ENCODE measurements at regions not wholly inside any gene's neighbourhood (a gene's known extent, or its start where the extent isn't known, plus 50 kb on each side); places are given as distances from the start of the nearest gene placed in this dataset.

- no peak overlapping the region for H3K4me3 ChIP-seq
- peaks cover 0 to 31% (median 3%) of the 10 kb centered on the region in 3 donors for H3K4me1 ChIP-seq
- no peaks in the 10 kb centered on the region for H3K27me3 ChIP-seq
- 62% methylated on average over 3 of the region's 3 CpGs for WGBS, 2 donors
- H3K36me3 ChIP-seq = peaks cover 0 to 9% (median 0%) of the 10 kb centered on the region in 3 donors
- H3K9me3 ChIP-seq = no peaks in the 10 kb centered on the region
- intact Hi-C loops (cut with DNase I) = no loop called here
- peak overlapping the region in 2 of 4 donors; percentile 37 to 40 for H3K27ac ChIP-seq
- no peak for TF ChIP-seq POLR2A (IDR thresholded peaks at IDR 0.05)
- TF ChIP-seq CTCF (IDR thresholded peaks at IDR 0.05) = no peak
- no peak for DNase-seq
Measured at GRCh38 chr1:232579958-232580941, 49.7 kb downstream of the SIPA1L2 start.

- H3K4me3 ChIP-seq = no peak overlapping the region
- peak overlapping the region in 2 of 4 donors; percentile 36 to 37 for H3K27ac ChIP-seq
- 33 to 38% methylated on average over 1 of the region's 1 CpG for WGBS, 2 donors
- intact Hi-C loops (cut with DNase I) = no loop called here
- H3K36me3 ChIP-seq = peaks cover 0 to 9% (median 0%) of the 10 kb centered on the region in 3 donors
- peaks cover 0 to 39% (median 8%) of the 10 kb centered on the region in 3 donors for H3K4me1 ChIP-seq
- TF ChIP-seq CTCF (IDR thresholded peaks at IDR 0.05) (no peak), POLR2A (IDR thresholded peaks at IDR 0.05) (no peak)
- H3K9me3 ChIP-seq = no peaks in the 10 kb centered on the region
- no peaks in the 10 kb centered on the region for H3K27me3 ChIP-seq
- DNase-seq = no peak
Measured at GRCh38 chr1:232579466-232579865, 50.5 kb downstream of the SIPA1L2 start.

GRCh38 chr1:232578651-232579195 is 51.2 kb downstream of the SIPA1L2 start:
- 47 to 55% methylated on average over 3 of the region's 3 CpGs for WGBS, 2 donors
- Histone ChIP-seq H3K4me1 (peaks cover 0 to 44% (median 8%) of the 10 kb centered on the region in 3 donors), H3K27me3 (no peaks in the 10 kb centered on the region), H3K36me3 (peaks cover 0 to 10% (median 0%) of the 10 kb centered on the region in 3 donors), H3K4me3 (no peak overlapping the region), H3K9me3 (no peaks in the 10 kb centered on the region), H3K27ac (peak overlapping the region in 2 of 4 donors; percentile 36 to 37)
- TF ChIP-seq POLR2A (IDR thresholded peaks at IDR 0.05) = no peak
- no peak for TF ChIP-seq CTCF (IDR thresholded peaks at IDR 0.05)
- intact Hi-C loops (cut with DNase I) = no loop called here
- no peak for DNase-seq

- 66 to 75% methylated on average over 2 of the region's 2 CpGs for WGBS, 2 donors
- no peak overlapping the region for H3K27ac ChIP-seq
- TF ChIP-seq POLR2A (IDR thresholded peaks at IDR 0.05) (no peak), CTCF (IDR thresholded peaks at IDR 0.05) (no peak)
- peaks cover 0 to 45% (median 8%) of the 10 kb centered on the region in 3 donors for H3K4me1 ChIP-seq
- H3K4me3 ChIP-seq = no peak overlapping the region
- H3K9me3 ChIP-seq = no peaks in the 10 kb centered on the region
- H3K36me3 ChIP-seq = peaks cover 0 to 19% (median 0%) of the 10 kb centered on the region in 3 donors
- H3K27me3 ChIP-seq = no peaks in the 10 kb centered on the region
- no peak for DNase-seq
- intact Hi-C loops (cut with DNase I) = no loop called here
Measured at GRCh38 chr1:232577772-232578171, 52.2 kb downstream of the SIPA1L2 start.

- DNase-seq = no peak
- 85% methylated on average over 8 of the region's 8 CpGs for WGBS, 2 donors
- H3K27ac ChIP-seq = no peak overlapping the region
- no peak overlapping the region for H3K4me3 ChIP-seq
- H3K27me3 ChIP-seq = no peaks in the 10 kb centered on the region
- TF ChIP-seq POLR2A (IDR thresholded peaks at IDR 0.05) (no peak), CTCF (IDR thresholded peaks at IDR 0.05) (no peak)
- H3K9me3 ChIP-seq = no peaks in the 10 kb centered on the region
- H3K4me1 ChIP-seq = peaks cover 0 to 49% (median 8%) of the 10 kb centered on the region in 3 donors
- peaks cover 0 to 24% (median 0%) of the 10 kb centered on the region in 3 donors for H3K36me3 ChIP-seq
- intact Hi-C loops (cut with DNase I) = no loop called here
Measured at GRCh38 chr1:232576537-232576936, 53.4 kb downstream of the SIPA1L2 start.
